Body of pancreas (tissue), 4 donors: ENCODE measurements at regions not wholly inside any gene's neighbourhood (a gene's known extent, or its start where the extent isn't known, plus 50 kb on each side); places are given as distances from the start of the nearest gene placed in this dataset.

Experiments used
- ATAC-seq: fragments of 150-250 bp; one replicate; pipeline ENCODE4 v1.9.1; 2016
- DNase-seq, 4 donors: peaks; one replicate each; pipeline ENCODE4 v3.0.0-alpha.2; 2019
- H3K27ac ChIP-seq, 4 donors: fragments of 200-600 bp; sonication (generic); 1 replicate in 3 of 4; 2 replicates in 1 of 4; pipeline versions ENCODE4 v1.5.1 to v1.6.1; 2016 to 2019; ENCODE audit warnings: mild to moderate bottlenecking in 1 of 4, mixed read lengths in 1 of 4, moderate library complexity in 1 of 4
- H3K27me3 ChIP-seq, 2 donors: fragments of 200-600 bp; sonication (generic); one replicate each; pipeline ENCODE4 v1.6.0; 2016; ENCODE audit warnings: mild to moderate bottlenecking in 1 of 2
- H3K36me3 ChIP-seq, 2 donors: fragments of 200-600 bp; sonication (generic); replicated peaks in 1 of 2; 2 replicates each; pipeline ENCODE4 v1.5.1; 2016; ENCODE audit warnings: low read depth in 2 of 2; ENCODE audit not compliant: insufficient read depth in 1 of 2
- H3K4me1 ChIP-seq: fragments of 200-600 bp; sonication (generic); one replicate; pipeline ENCODE4 v1.6.0; 2016
- H3K4me3 ChIP-seq, 2 donors: fragments of 200-600 bp; sonication (generic); 1 replicate in 1 of 2; 2 replicates in 1 of 2; pipeline ENCODE4 v1.5.1; 2016 to 2019
- H3K9me3 ChIP-seq, 3 donors: fragments of 200-600 bp; sonication (generic); 1 replicate in 2 of 3; 2 replicates in 1 of 3; pipeline ENCODE4 v1.5.1; 2016
- CTCF ChIP-seq, 7 experiments: fragments of 450-650 bp in 4 of 7; fragments of 200-600 bp in 3 of 7; sonication (generic) in 3 of 7; IDR thresholded peaks; one replicate each; pipeline ENCODE4 v1.5.1; 2016 to 2019; ENCODE audit warnings: antibody characterized with exemption in 7 of 7
- POLR2A ChIP-seq, 3 donors: fragments of 450-650 bp; IDR thresholded peaks; one replicate each; pipeline ENCODE4 v1.6.1; 2016; ENCODE audit warnings: antibody characterized with exemption in 3 of 3, mild to moderate bottlenecking in 2 of 3
- WGBS, 2 donors: methylation state at CpG; one replicate each; pipeline ENCODE4 v1.1.5; 2017; 5-methylcytosine and 5-hydroxymethylcytosine counted together
- intact Hi-C: fragments of 100-400 bp; cut with DNase I; formaldehyde crosslinking; loops from one replicate; pipeline ENCODE4 v1.15.1; 2023

DNA sequence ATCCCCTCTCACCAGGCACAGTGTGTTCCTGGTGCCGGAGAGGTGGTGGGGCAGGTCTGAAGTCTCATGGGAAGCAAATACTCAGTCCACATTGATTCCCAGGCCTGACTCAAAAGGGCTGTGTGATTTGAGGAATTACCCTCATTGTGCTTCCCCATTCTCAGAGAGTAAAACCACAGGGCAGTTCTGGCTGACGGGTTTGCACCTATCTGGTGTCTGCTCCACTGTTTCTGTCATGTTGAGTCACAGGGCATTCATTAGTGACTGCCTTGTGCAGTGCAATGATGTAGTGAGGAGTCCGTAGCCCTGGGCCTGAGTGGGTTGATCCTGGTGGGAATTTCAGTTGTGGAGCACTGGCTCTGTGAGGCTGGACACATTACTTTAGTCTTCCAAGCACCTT, 85.2 kb upstream of the ARHGAP20 start:
- Histone ChIP-seq H3K36me3 (no peaks in the 10 kb centered on the region), H3K27ac (no peak overlapping the region), H3K4me1 (no peaks in the 10 kb centered on the region), H3K4me3 (no peak overlapping the region), H3K9me3 (no peaks in the 10 kb centered on the region), H3K27me3 (no peaks in the 10 kb centered on the region)
- intact Hi-C loops: no loop called here
- TF ChIP-seq CTCF (IDR thresholded peaks at IDR 0.05) (no peak), POLR2A (IDR thresholded peaks at IDR 0.05) (no peak)
- no peak for ATAC-seq
- peak in 1 of 4 donors; percentile 48 for DNase-seq
- WGBS, 2 donors: 71 to 74% methylated on average over 3 of the region's 3 CpGs

DNA sequence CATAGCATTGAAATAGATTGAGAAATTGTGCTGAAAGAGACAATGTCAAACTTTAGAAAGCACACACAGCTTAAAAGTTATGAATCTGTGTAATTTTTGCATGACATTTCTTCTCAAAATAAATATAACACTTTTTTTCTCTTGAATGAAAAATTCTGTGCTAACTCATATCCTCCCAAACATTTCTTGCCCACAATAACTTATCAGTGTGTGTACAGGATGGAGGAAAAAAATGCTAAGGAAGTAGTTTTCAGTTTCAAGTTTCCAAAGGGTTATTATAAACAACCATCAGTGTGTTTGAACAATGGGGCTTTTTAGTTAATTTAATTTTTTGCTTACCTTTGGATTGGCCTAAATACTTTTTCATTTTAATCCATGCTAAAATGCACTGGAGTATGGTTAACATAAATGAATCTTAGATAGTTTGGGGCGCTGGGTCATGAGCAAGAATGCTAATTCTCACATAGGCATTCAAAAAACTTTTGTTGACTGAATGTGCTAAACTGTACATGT, 82.9 kb upstream of the ARHGAP20 start:
- no peaks in the 10 kb centered on the region for H3K4me1 ChIP-seq
- no peak overlapping the region for H3K4me3 ChIP-seq
- ATAC-seq (no peak), DNase-seq (no peak)
- H3K9me3 ChIP-seq: no peaks in the 10 kb centered on the region
- WGBS, 2 donors: 77 to 78% methylated on average over 1 of the region's 1 CpG
- TF ChIP-seq POLR2A (IDR thresholded peaks at IDR 0.05) (no peak), CTCF (IDR thresholded peaks at IDR 0.05) (no peak)
- no peaks in the 10 kb centered on the region for H3K27me3 ChIP-seq
- H3K27ac ChIP-seq: no peak overlapping the region
- no peaks in the 10 kb centered on the region for H3K36me3 ChIP-seq
- intact Hi-C loops: no loop called here

- Histone ChIP-seq H3K4me3 (no peak overlapping the region), H3K9me3 (no peaks in the 10 kb centered on the region), H3K36me3 (no peaks in the 10 kb centered on the region), H3K27me3 (no peaks in the 10 kb centered on the region), H3K4me1 (no peaks in the 10 kb centered on the region), H3K27ac (no peak overlapping the region)
- ATAC-seq: no peak
- 67 to 77% methylated on average over 4 of the region's 4 CpGs for WGBS, 2 donors
- intact Hi-C loops: no loop called here
- TF ChIP-seq POLR2A (IDR thresholded peaks at IDR 0.05) (no peak), CTCF (IDR thresholded peaks at IDR 0.05) (no peak)
- DNase-seq: no peak
Measured at GRCh38 chr11:110793556-110793955, 81.3 kb upstream of the ARHGAP20 start.

DNA sequence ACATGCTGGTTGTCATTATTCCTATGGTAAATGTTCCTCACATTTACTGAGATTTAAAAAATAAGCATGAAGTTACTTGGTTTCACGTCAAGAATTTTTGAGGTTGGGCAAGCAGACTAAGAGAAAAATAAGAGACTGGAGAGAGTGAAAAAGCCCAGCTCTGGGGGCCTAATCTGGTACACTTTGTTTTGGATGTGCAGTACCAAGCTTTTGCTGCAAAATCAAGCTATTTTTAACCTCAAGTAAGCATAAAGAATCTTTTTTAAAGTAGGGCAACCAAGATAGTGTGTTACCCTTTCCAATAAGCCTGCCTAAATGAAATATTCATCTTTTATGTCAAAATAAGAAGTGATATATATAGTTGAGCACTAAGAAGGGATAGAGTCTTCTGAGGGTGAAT, 79.4 kb upstream of the ARHGAP20 start:
- intact Hi-C loops: no loop called here
- Histone ChIP-seq H3K4me3 (no peak overlapping the region), H3K9me3 (no peaks in the 10 kb centered on the region), H3K27ac (no peak overlapping the region), H3K27me3 (no peaks in the 10 kb centered on the region), H3K4me1 (no peaks in the 10 kb centered on the region), H3K36me3 (no peaks in the 10 kb centered on the region)
- TF ChIP-seq CTCF (IDR thresholded peaks at IDR 0.05) (no peak), POLR2A (IDR thresholded peaks at IDR 0.05) (no peak)
- DNase-seq (no peak), ATAC-seq (no peak)
- 47 to 53% methylated on average over 1 of the region's 1 CpG for WGBS, 2 donors

DNA sequence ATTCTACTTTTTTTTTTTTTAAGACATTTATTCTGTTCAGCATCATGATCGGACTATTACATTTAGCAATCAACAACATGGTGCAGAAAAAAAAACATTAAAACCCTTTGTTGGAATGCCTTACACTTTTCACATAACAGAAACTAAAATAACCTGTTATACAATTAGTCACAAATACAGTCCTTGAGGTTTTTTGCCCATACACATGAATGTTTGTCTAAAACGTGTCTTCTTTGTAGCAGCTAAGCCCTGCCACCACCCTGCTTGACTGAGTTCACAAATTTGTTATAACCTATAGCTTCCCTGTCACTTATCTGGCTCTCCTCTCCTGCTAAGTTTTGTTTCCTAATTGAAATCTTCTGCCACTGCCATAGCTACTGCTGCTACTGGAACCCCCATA, 75.4 kb upstream of the ARHGAP20 start:
- TF ChIP-seq POLR2A (IDR thresholded peaks at IDR 0.05) (no peak), CTCF (IDR thresholded peaks at IDR 0.05) (no peak)

More for the DNA sequence above, 75.4 kb upstream of the ARHGAP20 start:
- Histone ChIP-seq H3K27me3 (no peaks in the 10 kb centered on the region), H3K4me1 (no peaks in the 10 kb centered on the region), H3K27ac (no peak overlapping the region), H3K9me3 (peaks cover 0 to 6% (median 0%) of the 10 kb centered on the region in 3 donors), H3K4me3 (no peak overlapping the region), H3K36me3 (no peaks in the 10 kb centered on the region)
- ATAC-seq (no peak), DNase-seq (no peak)
- 38 to 43% methylated on average over 2 of the region's 2 CpGs for WGBS, 2 donors
- intact Hi-C loops: no loop called here
